ENCODE measurements at regions not wholly inside any gene's neighbourhood (a gene's known extent, or its start where the extent isn't known, plus 50 kb on each side); places are given as distances from the start of the nearest gene placed in this dataset.

DNA sequence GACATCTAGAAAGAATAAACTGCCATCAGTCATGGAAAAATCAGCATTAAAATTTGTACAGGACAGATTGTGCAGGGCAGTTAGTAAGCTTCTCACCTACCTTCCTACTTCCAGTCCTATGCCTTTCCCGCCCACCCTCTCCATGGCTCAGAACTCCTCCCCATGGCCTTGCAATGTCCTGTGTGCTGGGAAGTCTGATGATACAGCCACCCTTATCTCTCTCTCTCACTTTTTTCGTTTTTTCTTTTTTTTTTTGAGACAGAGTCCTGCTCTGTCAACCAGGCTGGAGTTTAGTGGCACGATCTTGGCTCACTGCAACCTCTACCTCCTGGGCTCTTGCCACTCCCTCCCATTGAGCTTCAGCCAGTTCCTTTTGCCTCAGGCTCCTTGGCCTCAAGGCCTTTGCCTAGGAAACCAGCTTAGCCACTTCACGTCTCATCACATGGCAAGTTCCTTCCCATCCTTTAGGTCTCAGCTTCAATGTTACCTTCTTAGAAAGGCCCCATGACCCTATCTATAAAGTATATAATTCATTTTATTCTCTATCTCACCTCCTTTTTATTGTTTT, 259.7 kb downstream of the NKX6-1 start:
- TF ChIP-seq, protein P1, sequence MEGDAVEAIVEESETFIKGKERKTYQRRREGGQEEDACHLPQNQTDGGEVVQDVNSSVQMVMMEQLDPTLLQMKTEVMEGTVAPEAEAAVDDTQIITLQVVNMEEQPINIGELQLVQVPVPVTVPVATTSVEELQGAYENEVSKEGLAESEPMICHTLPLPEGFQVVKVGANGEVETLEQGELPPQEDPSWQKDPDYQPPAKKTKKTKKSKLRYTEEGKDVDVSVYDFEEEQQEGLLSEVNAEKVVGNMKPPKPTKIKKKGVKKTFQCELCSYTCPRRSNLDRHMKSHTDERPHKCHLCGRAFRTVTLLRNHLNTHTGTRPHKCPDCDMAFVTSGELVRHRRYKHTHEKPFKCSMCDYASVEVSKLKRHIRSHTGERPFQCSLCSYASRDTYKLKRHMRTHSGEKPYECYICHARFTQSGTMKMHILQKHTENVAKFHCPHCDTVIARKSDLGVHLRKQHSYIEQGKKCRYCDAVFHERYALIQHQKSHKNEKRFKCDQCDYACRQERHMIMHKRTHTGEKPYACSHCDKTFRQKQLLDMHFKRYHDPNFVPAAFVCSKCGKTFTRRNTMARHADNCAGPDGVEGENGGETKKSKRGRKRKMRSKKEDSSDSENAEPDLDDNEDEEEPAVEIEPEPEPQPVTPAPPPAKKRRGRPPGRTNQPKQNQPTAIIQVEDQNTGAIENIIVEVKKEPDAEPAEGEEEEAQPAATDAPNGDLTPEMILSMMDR (conservative IDR thresholded peaks at IDR 0.05; ENCODE audit: low read depth, low read length), result no peak
- TF ChIP-seq EZH2 (IDR thresholded peaks at IDR 0.05; ENCODE audit: borderline replicate concordance, low read depth, low read length, poor library complexity, severe bottlenecking), result no peak
